A673 (cell line): ENCODE measurements at regions not wholly inside any gene's neighbourhood (a gene's known extent, or its start where the extent isn't known, plus 50 kb on each side); places are given as distances from the start of the nearest gene placed in this dataset.

Experiments used
- BruUV-seq: library from RNA; stranded (reverse); fragments of 400-500 nt; replicated peaks from 2 replicates; lab custom pipeline; 2021; lab: Mats Ljungman, UMichigan
- CTCF ChIA-PET: fragments of 300-600 bp; sonication (Branson Sonifier 250); formaldehyde crosslinking; loops from one replicate; lab custom pipeline; 2022; ENCODE audit warnings: antibody characterized with exemption; lab: Charles Lee
- POLR2A ChIA-PET: fragments of 300-600 bp; sonication (Branson Sonifier 250); formaldehyde crosslinking; loops from one replicate; lab custom pipeline; 2022; ENCODE audit warnings: antibody characterized with exemption; ENCODE audit not compliant: low non-redundant PET; lab: Charles Lee
- DNase-seq: peaks from one replicate; pipeline ENCODE4 v3.0.0-alpha.2; 2015; ENCODE audit warnings: low spot score
- H3K27ac ChIP-seq: fragments of 200-600 bp; sonication (generic); 2 replicates; pipeline ENCODE4 v1.5.1; 2016; ENCODE audit warnings: mixed run types, low read depth, mild to moderate bottlenecking, mixed read lengths, antibody characterized with exemption, low read length; ENCODE audit not compliant: poor library complexity, severe bottlenecking
- H3K27me3 ChIP-seq: fragments of 200-600 bp; sonication (generic); replicated peaks from 2 replicates; pipeline ENCODE4 v1.6.1; 2017; ENCODE audit warnings: mixed run types, low read depth, mild to moderate bottlenecking, mixed read lengths, antibody characterized with exemption, low read length; ENCODE audit not compliant: insufficient read depth, poor library complexity
- H3K36me3 ChIP-seq: fragments of 200-600 bp; sonication (generic); 2 replicates; pipeline ENCODE4 v1.6.1; 2016; ENCODE audit warnings: mixed run types, mild to moderate bottlenecking, mixed read lengths, antibody characterized with exemption, low read length; ENCODE audit not compliant: insufficient read depth, poor library complexity, severe bottlenecking
- H3K4me1 ChIP-seq: fragments of 200-600 bp; sonication (generic); 2 replicates; pipeline ENCODE4 v1.6.1; 2017; ENCODE audit warnings: mixed run types, mild to moderate bottlenecking, mixed read lengths, antibody characterized with exemption, low read length; ENCODE audit not compliant: insufficient read depth, poor library complexity, severe bottlenecking
- H3K4me3 ChIP-seq: fragments of 200-600 bp; sonication (generic); 2 replicates; pipeline ENCODE4 v1.5.1; 2016; ENCODE audit warnings: low read depth, mixed run types, mild to moderate bottlenecking, mixed read lengths, low read length; ENCODE audit not compliant: poor library complexity, severe bottlenecking
- H3K9me3 ChIP-seq: fragments of 200-600 bp; sonication (generic); 2 replicates; pipeline ENCODE4 v1.6.1; 2016; ENCODE audit warnings: mixed run types, low read depth, mild to moderate bottlenecking, mixed read lengths, antibody characterized with exemption, low read length; ENCODE audit not compliant: poor library complexity, severe bottlenecking
- EZH2 ChIP-seq: fragments of 200-600 bp; sonication (generic); IDR thresholded peaks from 2 replicates; pipeline ENCODE4 v1.6.1; 2017; ENCODE audit warnings: borderline replicate concordance, low read depth, mild to moderate bottlenecking, mixed read lengths, antibody characterized with exemption, low read length; ENCODE audit not compliant: poor library complexity, severe bottlenecking
- intact Hi-C: fragments of 100-400 bp; cut with micrococcal nuclease; formaldehyde crosslinking; loops from one replicate; pipeline ENCODE4 v1.10.0; 2022; ENCODE audit not compliant: unreplicated experiment
- TF ChIP-seq, protein P1 (sequence below): fragments of 300-800, 200-600 bp; sonication (generic); conservative IDR thresholded peaks from 2 replicates; pipeline ENCODE4 v1.5.1; 2017; ENCODE audit warnings: low read depth, mild to moderate bottlenecking, antibody characterized with exemption, low read length, moderate library complexity, mixed read lengths

DNA sequence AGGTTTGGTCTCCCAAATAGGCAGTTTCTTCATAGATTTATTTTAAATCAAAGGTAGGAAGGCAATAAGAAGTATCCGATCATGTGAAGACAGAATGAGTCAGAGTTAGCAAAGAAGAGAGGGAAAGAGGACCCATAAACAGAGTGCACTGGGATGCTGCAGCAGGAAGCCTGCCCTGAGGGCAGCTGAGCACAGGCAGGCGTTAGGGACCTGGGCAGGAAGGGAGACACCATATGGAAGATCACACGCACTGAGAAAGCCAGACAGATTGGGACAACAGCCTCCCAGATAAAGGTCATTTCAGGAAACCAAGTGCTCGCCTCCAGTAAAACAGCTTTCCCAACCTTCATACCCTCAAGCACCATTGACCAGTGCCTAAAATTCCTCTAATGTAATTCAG, 598.0 kb downstream of the EFNB2 start:
- TF ChIP-seq, protein P1, sequence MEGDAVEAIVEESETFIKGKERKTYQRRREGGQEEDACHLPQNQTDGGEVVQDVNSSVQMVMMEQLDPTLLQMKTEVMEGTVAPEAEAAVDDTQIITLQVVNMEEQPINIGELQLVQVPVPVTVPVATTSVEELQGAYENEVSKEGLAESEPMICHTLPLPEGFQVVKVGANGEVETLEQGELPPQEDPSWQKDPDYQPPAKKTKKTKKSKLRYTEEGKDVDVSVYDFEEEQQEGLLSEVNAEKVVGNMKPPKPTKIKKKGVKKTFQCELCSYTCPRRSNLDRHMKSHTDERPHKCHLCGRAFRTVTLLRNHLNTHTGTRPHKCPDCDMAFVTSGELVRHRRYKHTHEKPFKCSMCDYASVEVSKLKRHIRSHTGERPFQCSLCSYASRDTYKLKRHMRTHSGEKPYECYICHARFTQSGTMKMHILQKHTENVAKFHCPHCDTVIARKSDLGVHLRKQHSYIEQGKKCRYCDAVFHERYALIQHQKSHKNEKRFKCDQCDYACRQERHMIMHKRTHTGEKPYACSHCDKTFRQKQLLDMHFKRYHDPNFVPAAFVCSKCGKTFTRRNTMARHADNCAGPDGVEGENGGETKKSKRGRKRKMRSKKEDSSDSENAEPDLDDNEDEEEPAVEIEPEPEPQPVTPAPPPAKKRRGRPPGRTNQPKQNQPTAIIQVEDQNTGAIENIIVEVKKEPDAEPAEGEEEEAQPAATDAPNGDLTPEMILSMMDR, result no peak
- TF ChIP-seq EZH2, result no peak
- Histone ChIP-seq H3K27ac (no peak overlapping the region), H3K9me3 (no peaks in the 10 kb centered on the region), H3K4me1 (no peaks in the 10 kb centered on the region), H3K36me3 (no peaks in the 10 kb centered on the region), H3K4me3 (no peak overlapping the region), H3K27me3 (no peaks in the 10 kb centered on the region)
- DNase-seq, result no peak
- no TSS peak for BruUV-seq
- intact Hi-C loops, result no loop called here
- POLR2A ChIA-PET, result no interaction called here
- CTCF ChIA-PET, result no interaction called here

DNA sequence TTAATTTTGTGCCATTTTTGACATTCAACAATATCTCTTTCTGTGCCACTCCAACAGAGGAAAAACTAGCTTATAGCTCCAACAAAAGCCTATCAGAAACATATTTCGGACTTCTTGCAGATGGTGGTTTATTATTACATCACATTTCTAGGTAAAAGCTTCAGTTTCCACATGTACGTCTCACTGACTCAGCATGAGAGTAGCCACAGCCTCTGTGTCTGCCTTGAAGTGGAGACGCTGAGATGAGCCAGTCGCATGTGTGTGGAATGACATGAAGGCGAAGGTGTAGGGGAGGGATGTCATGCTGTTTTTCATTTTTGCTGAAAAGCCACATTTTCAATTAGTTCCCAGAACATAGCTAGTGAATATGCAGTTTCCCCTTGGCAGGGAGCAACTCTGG, 598.6 kb downstream of the EFNB2 start:
- ChIA-PET POLR2A (no interaction called here), CTCF (no interaction called here)
- no TSS peak for BruUV-seq
- TF ChIP-seq EZH2, result no peak
- TF ChIP-seq, protein P1, result no peak
- no peaks in the 10 kb centered on the region for H3K4me1 ChIP-seq
- no peak overlapping the region for H3K27ac ChIP-seq
- intact Hi-C loops, result no loop called here
- H3K9me3 ChIP-seq, result no peaks in the 10 kb centered on the region
- H3K36me3 ChIP-seq, result no peaks in the 10 kb centered on the region
- no peak for DNase-seq
- no peaks in the 10 kb centered on the region for H3K27me3 ChIP-seq
- no peak overlapping the region for H3K4me3 ChIP-seq

DNA sequence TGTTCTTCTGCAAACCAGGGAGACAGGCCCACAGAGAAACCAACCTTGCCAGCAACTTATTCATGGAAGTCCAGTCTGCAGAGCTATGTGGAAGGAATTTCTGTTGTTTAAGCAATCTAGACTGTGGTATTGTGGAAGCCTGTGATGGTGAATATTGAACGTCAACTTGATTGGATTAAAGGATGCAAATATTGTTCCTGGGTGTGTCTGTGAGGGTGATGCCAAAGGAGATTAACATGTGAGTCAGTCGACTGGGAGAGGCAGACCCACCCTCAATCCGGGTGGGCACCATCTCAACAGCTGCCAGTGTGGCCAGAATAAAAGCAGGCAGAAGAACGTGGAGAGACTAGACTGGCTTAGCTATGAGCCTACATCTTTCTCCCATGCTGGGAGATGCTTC, 606.0 kb downstream of the EFNB2 start:
- H3K27me3 ChIP-seq, result no peaks in the 10 kb centered on the region
- no peak for TF ChIP-seq EZH2
- TF ChIP-seq, protein P1, result no peak
- H3K4me1 ChIP-seq, result no peaks in the 10 kb centered on the region
- no TSS peak for BruUV-seq
- no peak overlapping the region for H3K27ac ChIP-seq
- no peak for DNase-seq
- intact Hi-C loops, result no loop called here
- H3K4me3 ChIP-seq, result no peak overlapping the region
- ChIA-PET POLR2A (no interaction called here), CTCF (no interaction called here)
- no peaks in the 10 kb centered on the region for H3K9me3 ChIP-seq
- no peaks in the 10 kb centered on the region for H3K36me3 ChIP-seq
